ENCODE measurements at regions not wholly inside any gene's neighbourhood (a gene's known extent, or its start where the extent isn't known, plus 50 kb on each side); places are given as distances from the start of the nearest gene placed in this dataset.

DNA sequence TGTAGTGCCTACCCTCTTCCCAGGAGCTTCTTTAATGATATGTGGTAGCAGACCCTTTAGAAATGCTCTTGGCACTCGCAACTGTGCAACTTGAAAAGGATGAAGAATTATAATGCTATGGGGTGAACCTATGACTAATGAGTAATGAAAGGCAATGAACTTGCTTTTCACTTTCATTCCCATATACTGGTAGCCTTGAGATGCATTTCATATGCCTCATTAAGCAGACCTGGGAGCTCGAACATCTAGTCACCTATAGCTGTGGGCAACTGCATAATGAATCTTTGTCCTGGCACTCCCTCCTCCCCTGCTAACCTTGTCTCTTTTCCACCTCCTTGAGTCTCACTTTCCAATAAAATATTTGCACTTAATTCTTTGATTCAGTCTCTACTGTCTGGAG lies 605.9 kb upstream of the DAB2 start:
- TF ChIP-seq, protein P1, sequence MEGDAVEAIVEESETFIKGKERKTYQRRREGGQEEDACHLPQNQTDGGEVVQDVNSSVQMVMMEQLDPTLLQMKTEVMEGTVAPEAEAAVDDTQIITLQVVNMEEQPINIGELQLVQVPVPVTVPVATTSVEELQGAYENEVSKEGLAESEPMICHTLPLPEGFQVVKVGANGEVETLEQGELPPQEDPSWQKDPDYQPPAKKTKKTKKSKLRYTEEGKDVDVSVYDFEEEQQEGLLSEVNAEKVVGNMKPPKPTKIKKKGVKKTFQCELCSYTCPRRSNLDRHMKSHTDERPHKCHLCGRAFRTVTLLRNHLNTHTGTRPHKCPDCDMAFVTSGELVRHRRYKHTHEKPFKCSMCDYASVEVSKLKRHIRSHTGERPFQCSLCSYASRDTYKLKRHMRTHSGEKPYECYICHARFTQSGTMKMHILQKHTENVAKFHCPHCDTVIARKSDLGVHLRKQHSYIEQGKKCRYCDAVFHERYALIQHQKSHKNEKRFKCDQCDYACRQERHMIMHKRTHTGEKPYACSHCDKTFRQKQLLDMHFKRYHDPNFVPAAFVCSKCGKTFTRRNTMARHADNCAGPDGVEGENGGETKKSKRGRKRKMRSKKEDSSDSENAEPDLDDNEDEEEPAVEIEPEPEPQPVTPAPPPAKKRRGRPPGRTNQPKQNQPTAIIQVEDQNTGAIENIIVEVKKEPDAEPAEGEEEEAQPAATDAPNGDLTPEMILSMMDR (conservative IDR thresholded peaks at IDR 0.05): no peak
- no peak for TF ChIP-seq ZFX (IDR thresholded peaks at IDR 0.05)
